ENCODE measurements at regions not wholly inside any gene's neighbourhood (a gene's known extent, or its start where the extent isn't known, plus 50 kb on each side); places are given as distances from the start of the nearest gene placed in this dataset.

DNA sequence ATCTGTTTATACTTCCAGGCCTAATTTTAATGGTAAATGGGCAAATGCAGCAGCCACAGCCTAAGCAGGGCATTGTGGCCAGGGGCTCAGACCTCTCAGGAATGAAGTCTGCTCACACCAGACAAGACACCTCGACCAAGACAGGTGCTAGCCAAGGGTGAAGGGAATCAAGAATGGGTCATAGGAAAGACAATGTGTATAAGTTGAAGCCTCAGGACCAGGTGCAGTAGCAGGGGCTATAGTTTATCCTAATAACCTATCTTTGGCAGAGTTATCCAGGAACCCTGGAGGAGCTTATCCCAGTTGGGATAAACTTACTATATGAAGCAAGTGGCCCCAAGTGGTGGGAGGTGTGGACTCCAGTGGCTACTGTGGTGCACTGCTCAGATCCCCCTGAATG lies 165.0 kb upstream of the TAB2 start:
- BruUV-seq (replicated peaks), result no TSS peak
- no peaks in the 10 kb centered on the region for H3K79me2 ChIP-seq (ENCODE audit: control insufficient read depth, insufficient read depth, low read length)
- no peak overlapping the region for H2AFZ ChIP-seq (ENCODE audit: low read depth, low read length)
- ATAC-seq (no peak), DNase-seq (ENCODE audit: extremely low read depth in 1 of 4, low spot score in 3 of 4) (no peak), FAIRE-seq (no peak)
- CTCF ChIA-PET (ENCODE audit: low intra/inter-chr PET ratio), result no interaction called here
- TF ChIP-seq HSF4 (CRISPR knock-in tag; IDR thresholded peaks at IDR 0.05; ENCODE audit: borderline replicate concordance), result no peak
- no peak for TF ChIP-seq ZBTB5 (IDR thresholded peaks at IDR 0.05)
- TF ChIP-seq EWSR1 (IDR thresholded peaks at IDR 0.05; ENCODE audit: borderline replicate concordance, low read depth, partially characterized antibody), result no peak
- TF ChIP-seq SMARCB1 (IDR thresholded peaks at IDR 0.05; ENCODE audit: insufficient read length, low read depth), result no peak
- TF ChIP-seq LEF1 (IDR thresholded peaks at IDR 0.05), result no peak
- no peak for TF ChIP-seq FOXJ3 (CRISPR knock-in tag; IDR thresholded peaks at IDR 0.05)
- no peak for TF ChIP-seq POLR2H (tag; IDR thresholded peaks at IDR 0.05; ENCODE audit: low read depth)
- TF ChIP-seq TCF7 (IDR thresholded peaks at IDR 0.05; ENCODE audit: borderline replicate concordance), result no peak
- TF ChIP-seq ZNF644 (tag; IDR thresholded peaks at IDR 0.05; ENCODE audit: low read depth), result no peak
- TF ChIP-seq ZNF778 (CRISPR knock-in tag; IDR thresholded peaks at IDR 0.05), result no peak
- no peak for TF ChIP-seq ZNF57 (CRISPR knock-in tag; IDR thresholded peaks at IDR 0.05)
- no peak for TF ChIP-seq FIP1L1 (IDR thresholded peaks at IDR 0.05; ENCODE audit: low read depth, low read length, poor library complexity, severe bottlenecking)
- no peak for TF ChIP-seq ZNF586 (CRISPR knock-in tag; conservative IDR thresholded peaks at IDR 0.05)
- TF ChIP-seq, protein P1, sequence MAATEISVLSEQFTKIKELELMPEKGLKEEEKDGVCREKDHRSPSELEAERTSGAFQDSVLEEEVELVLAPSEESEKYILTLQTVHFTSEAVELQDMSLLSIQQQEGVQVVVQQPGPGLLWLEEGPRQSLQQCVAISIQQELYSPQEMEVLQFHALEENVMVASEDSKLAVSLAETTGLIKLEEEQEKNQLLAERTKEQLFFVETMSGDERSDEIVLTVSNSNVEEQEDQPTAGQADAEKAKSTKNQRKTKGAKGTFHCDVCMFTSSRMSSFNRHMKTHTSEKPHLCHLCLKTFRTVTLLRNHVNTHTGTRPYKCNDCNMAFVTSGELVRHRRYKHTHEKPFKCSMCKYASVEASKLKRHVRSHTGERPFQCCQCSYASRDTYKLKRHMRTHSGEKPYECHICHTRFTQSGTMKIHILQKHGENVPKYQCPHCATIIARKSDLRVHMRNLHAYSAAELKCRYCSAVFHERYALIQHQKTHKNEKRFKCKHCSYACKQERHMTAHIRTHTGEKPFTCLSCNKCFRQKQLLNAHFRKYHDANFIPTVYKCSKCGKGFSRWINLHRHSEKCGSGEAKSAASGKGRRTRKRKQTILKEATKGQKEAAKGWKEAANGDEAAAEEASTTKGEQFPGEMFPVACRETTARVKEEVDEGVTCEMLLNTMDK (IDR thresholded peaks at IDR 0.05; ENCODE audit: borderline replicate concordance, insufficient read depth, low read depth, low read length, poor library complexity, severe bottlenecking), result no peak
- TF ChIP-seq, protein P2, sequence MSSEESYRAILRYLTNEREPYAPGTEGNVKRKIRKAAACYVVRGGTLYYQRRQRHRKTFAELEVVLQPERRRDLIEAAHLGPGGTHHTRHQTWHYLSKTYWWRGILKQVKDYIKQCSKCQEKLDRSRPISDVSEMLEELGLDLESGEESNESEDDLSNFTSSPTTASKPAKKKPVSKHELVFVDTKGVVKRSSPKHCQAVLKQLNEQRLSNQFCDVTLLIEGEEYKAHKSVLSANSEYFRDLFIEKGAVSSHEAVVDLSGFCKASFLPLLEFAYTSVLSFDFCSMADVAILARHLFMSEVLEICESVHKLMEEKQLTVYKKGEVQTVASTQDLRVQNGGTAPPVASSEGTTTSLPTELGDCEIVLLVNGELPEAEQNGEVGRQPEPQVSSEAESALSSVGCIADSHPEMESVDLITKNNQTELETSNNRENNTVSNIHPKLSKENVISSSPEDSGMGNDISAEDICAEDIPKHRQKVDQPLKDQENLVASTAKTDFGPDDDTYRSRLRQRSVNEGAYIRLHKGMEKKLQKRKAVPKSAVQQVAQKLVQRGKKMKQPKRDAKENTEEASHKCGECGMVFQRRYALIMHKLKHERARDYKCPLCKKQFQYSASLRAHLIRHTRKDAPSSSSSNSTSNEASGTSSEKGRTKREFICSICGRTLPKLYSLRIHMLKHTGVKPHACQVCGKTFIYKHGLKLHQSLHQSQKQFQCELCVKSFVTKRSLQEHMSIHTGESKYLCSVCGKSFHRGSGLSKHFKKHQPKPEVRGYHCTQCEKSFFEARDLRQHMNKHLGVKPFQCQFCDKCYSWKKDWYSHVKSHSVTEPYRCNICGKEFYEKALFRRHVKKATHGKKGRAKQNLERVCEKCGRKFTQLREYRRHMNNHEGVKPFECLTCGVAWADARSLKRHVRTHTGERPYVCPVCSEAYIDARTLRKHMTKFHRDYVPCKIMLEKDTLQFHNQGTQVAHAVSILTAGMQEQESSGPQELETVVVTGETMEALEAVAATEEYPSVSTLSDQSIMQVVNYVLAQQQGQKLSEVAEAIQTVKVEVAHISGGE (CRISPR knock-in tag; IDR thresholded peaks at IDR 0.05), result no peak
- no peaks in the 10 kb centered on the region; a peak in 2 of 5 replicates for H3K27me3 ChIP-seq (ENCODE audit: control insufficient read depth in 2 of 2, insufficient read depth in 2 of 2, low read length in 2 of 2)
- H3K4me3 ChIP-seq, result no peak overlapping the region
- no peak overlapping the region for H3K9ac ChIP-seq (ENCODE audit: insufficient read depth in 1 of 2, low read depth in 2 of 2, low read length in 2 of 2)
- H3K9me1 ChIP-seq (ENCODE audit: control insufficient read depth, insufficient read depth, low read length), result no peaks in the 10 kb centered on the region
- intact Hi-C loops (cut with micrococcal nuclease) (no loop called here), in situ Hi-C loops (cut with MboI) (no loop called here)
- no peak overlapping the region for H3K27ac ChIP-seq (ENCODE audit: extremely low read depth, low read depth, low read length)
- no peaks in the 10 kb centered on the region for H4K20me1 ChIP-seq (replicated peaks; ENCODE audit: control insufficient read depth, insufficient read depth, low read length)
- H3K36me3 ChIP-seq (ENCODE audit: control insufficient read depth, insufficient read depth, low read length), result no peaks in the 10 kb centered on the region
- WGBS (ENCODE audit: insufficient coverage, low coverage, missing lambda C conversion rate), result 0% methylated on average over 1 of the region's 1 CpG
- POLR2A ChIA-PET, result interaction anchor here (1.1 to 2.2 kb wide), 2 partner anchors 11 to 254 kb away, joined by 3 to 8 read pairs; no protein-coding TSS in a partner anchor
- no peak overlapping the region for H3K4me2 ChIP-seq (ENCODE audit: insufficient read depth, low read length)
- no peaks in the 10 kb centered on the region for H3K9me3 ChIP-seq (replicated peaks; ENCODE audit: control insufficient read depth, insufficient read depth, low read depth, low read length)
- H3K4me1 ChIP-seq (replicated peaks in 1 of 2; ENCODE audit: control insufficient read depth in 2 of 2, insufficient read depth in 2 of 2, low read length in 2 of 2), result peaks cover 3 to 12% of the 10 kb centered on the region in 2 experiments; a peak in 1 of 5 replicates
